H9 (cell line): ENCODE measurements at regions not wholly inside any gene's neighbourhood (a gene's known extent, or its start where the extent isn't known, plus 50 kb on each side); places are given as distances from the start of the nearest gene placed in this dataset.

Experiments used
- DNase-seq: peaks from one replicate; pipeline ENCODE4 v3.0.0-alpha.2; 2017
- H2AFZ ChIP-seq: one replicate; pipeline ENCODE4 v1.6.1; 2013; ENCODE audit warnings: mild to moderate bottlenecking, low read length, control low read depth, moderate library complexity
- H2AK5ac ChIP-seq: 2 replicates; pipeline ENCODE4 v1.6.1; 2013; ENCODE audit warnings: low read length, control low read depth, mixed read lengths; ENCODE audit not compliant: insufficient read length
- H2BK120ac ChIP-seq: one replicate; pipeline ENCODE4 v1.6.1; 2013; ENCODE audit warnings: low read depth, mild to moderate bottlenecking, low read length, control low read depth, inconsistent platforms; ENCODE audit not compliant: poor library complexity, severe bottlenecking
- H2BK12ac ChIP-seq: 2 replicates; pipeline ENCODE4 v1.6.1; 2013; ENCODE audit warnings: low read length, control low read depth, mixed read lengths, low read depth; ENCODE audit not compliant: insufficient read length
- H2BK15ac ChIP-seq: 2 replicates; pipeline ENCODE4 v1.6.1; 2013; ENCODE audit warnings: low read depth, low read length, control low read depth
- H2BK20ac ChIP-seq: one replicate; pipeline ENCODE4 v1.6.1; 2013; ENCODE audit warnings: low read depth, mild to moderate bottlenecking, low read length, control low read depth, inconsistent platforms; ENCODE audit not compliant: poor library complexity, severe bottlenecking
- H2BK5ac ChIP-seq: 2 replicates; pipeline ENCODE4 v1.6.1; 2013; ENCODE audit warnings: low read length, control low read depth, mixed read lengths; ENCODE audit not compliant: insufficient read length
- H3K14ac ChIP-seq: 2 replicates; pipeline ENCODE4 v1.6.1; 2013; ENCODE audit warnings: low read length, control low read depth; ENCODE audit not compliant: insufficient read depth
- H3K18ac ChIP-seq: 2 replicates; pipeline ENCODE4 v1.6.1; 2013; ENCODE audit warnings: low read depth, mild to moderate bottlenecking, mixed read lengths, low read length, control low read depth; ENCODE audit not compliant: insufficient read length
- H3K23ac ChIP-seq: 2 replicates; pipeline ENCODE4 v1.6.1; 2013; ENCODE audit warnings: low read length, control low read depth, mixed read lengths, low read depth; ENCODE audit not compliant: insufficient read length
- H3K23me2 ChIP-seq: 2 replicates; pipeline ENCODE4 v1.6.1; 2013; ENCODE audit warnings: low read depth, mild to moderate bottlenecking, mixed read lengths, low read length, control low read depth; ENCODE audit not compliant: insufficient read length, poor library complexity, severe bottlenecking
- H3K27ac ChIP-seq: 2 replicates; pipeline ENCODE4 v1.5.1; 2013; ENCODE audit warnings: low read length, control low read depth, mixed read lengths, low read depth; ENCODE audit not compliant: insufficient read length
- H3K27me3 ChIP-seq: 2 replicates; pipeline ENCODE4 v1.6.1; 2013; ENCODE audit warnings: low read length, control low read depth, inconsistent platforms; ENCODE audit not compliant: insufficient read depth
- H3K4ac ChIP-seq: 2 replicates; pipeline ENCODE4 v1.6.1; 2013; ENCODE audit warnings: low read depth, mild to moderate bottlenecking, control low read depth, inconsistent platforms, low read length, moderate library complexity
- H3K4me1 ChIP-seq: 2 replicates; pipeline ENCODE4 v1.6.1; 2013; ENCODE audit warnings: low read length, control low read depth, inconsistent platforms; ENCODE audit not compliant: insufficient read depth
- H3K4me2 ChIP-seq: 2 replicates; pipeline ENCODE4 v1.6.1; 2013; ENCODE audit warnings: low read length, control low read depth, mixed read lengths; ENCODE audit not compliant: insufficient read length, insufficient read depth
- H3K56ac ChIP-seq: 2 replicates; pipeline ENCODE4 v1.6.1; 2013; ENCODE audit warnings: low read depth, mild to moderate bottlenecking, mixed read lengths, low read length, control low read depth; ENCODE audit not compliant: insufficient read length
- H3K79me1 ChIP-seq: 2 replicates; pipeline ENCODE4 v1.6.1; 2013; ENCODE audit warnings: low read depth, mild to moderate bottlenecking, moderate library complexity, low read length, control low read depth, inconsistent platforms; ENCODE audit not compliant: insufficient read depth, poor library complexity, severe bottlenecking
- H3K79me2 ChIP-seq: 2 replicates; pipeline ENCODE4 v1.6.1; 2013; ENCODE audit warnings: low read length, control low read depth, inconsistent platforms; ENCODE audit not compliant: insufficient read depth
- H3K9ac ChIP-seq: 2 replicates; pipeline ENCODE4 v1.6.1; 2013; ENCODE audit warnings: low read length, control low read depth, mixed read lengths; ENCODE audit not compliant: insufficient read length; ENCODE audit errors: extremely low read depth
- H3K9me3 ChIP-seq: one replicate; pipeline ENCODE4 v1.6.1; 2013; ENCODE audit warnings: low read depth, low read length, inconsistent platforms; ENCODE audit not compliant: control insufficient read depth
- H3T11ph ChIP-seq: one replicate; pipeline ENCODE4 v1.6.1; 2013; ENCODE audit warnings: mild to moderate bottlenecking, low read length, control low read depth, inconsistent platforms
- H4K20me1 ChIP-seq: one replicate; pipeline ENCODE4 v1.6.1; 2013; ENCODE audit not compliant: control insufficient read depth, insufficient read length, insufficient read depth
- H4K5ac ChIP-seq: 2 replicates; pipeline ENCODE4 v1.6.1; 2013; ENCODE audit warnings: low read depth, mild to moderate bottlenecking, mixed read lengths, low read length, control low read depth; ENCODE audit not compliant: insufficient read length
- H4K8ac ChIP-seq: replicated peaks from 2 replicates; pipeline ENCODE4 v1.6.1; 2013; ENCODE audit warnings: low read length, control low read depth, mixed read lengths, low read depth; ENCODE audit not compliant: insufficient read length
- H4K91ac ChIP-seq: 2 replicates; pipeline ENCODE4 v1.6.1; 2013; ENCODE audit warnings: low read depth, mild to moderate bottlenecking, moderate library complexity, mixed read lengths, low read length, control low read depth; ENCODE audit not compliant: insufficient read length
- H3K27ac Mint-ChIP-seq, 3 experiments: 2 replicates in 2 of 3; 3 replicates in 1 of 3; pipeline ENCODE4 v1.8.0; 2020 to 2021; ENCODE audit warnings: mixed read lengths in 3 of 3, mild to moderate bottlenecking in 1 of 3, moderate library complexity in 1 of 3
- H3K27me3 Mint-ChIP-seq: 2 replicates; pipeline ENCODE4 v1.8.0; 2021; ENCODE audit warnings: low read depth, mild to moderate bottlenecking, moderate library complexity, mixed read lengths
- H3K36me3 Mint-ChIP-seq, 3 experiments: 2 replicates in 2 of 3; 3 replicates in 1 of 3; pipeline ENCODE4 v1.8.0; 2020 to 2021; ENCODE audit warnings: low read depth in 3 of 3, mixed read lengths in 3 of 3; ENCODE audit not compliant: insufficient read depth in 1 of 3
- H3K4me1 Mint-ChIP-seq, 2 experiments: 2 replicates each; pipeline ENCODE4 v1.8.0; 2020; ENCODE audit warnings: mixed read lengths in 2 of 2
- H3K4me3 Mint-ChIP-seq, 2 experiments: 2 replicates in 1 of 2; 3 replicates in 1 of 2; pipeline ENCODE4 v1.8.0; 2020 to 2021; ENCODE audit warnings: mild to moderate bottlenecking in 2 of 2, mixed read lengths in 2 of 2, moderate library complexity in 1 of 2
- H3K9me3 Mint-ChIP-seq, 2 experiments: 2 replicates in 1 of 2; 3 replicates in 1 of 2; pipeline ENCODE4 v1.8.0; 2020; ENCODE audit warnings: mild to moderate bottlenecking in 2 of 2, mixed read lengths in 2 of 2, moderate library complexity in 1 of 2
- WGBS: extraction: QIAGEN DNeasy Blood & Tissue Kit; methylation state at CpG from one replicate; pipeline ENCODE4 v1.1.7; 2013; ENCODE audit warnings: missing lambda C conversion rate, low lambda C conversion rate, mixed read lengths; ENCODE audit not compliant: insufficient read length; ENCODE audit errors: extremely low coverage; 5-methylcytosine and 5-hydroxymethylcytosine counted together
- TF ChIP-seq, protein P1 (sequence below): fragments of 200-600 bp; sonication (generic); conservative IDR thresholded peaks from 3 replicates; pipeline ENCODE4 v1.8.0; 2021; ENCODE audit warnings: antibody characterized with exemption, mild to moderate bottlenecking

GRCh38 chr2:15050483-15050882 lies 418.0 kb downstream of the LRATD1 start:
- no peak overlapping the region for H3K23ac ChIP-seq
- H3K4me1 Mint-ChIP-seq: peaks cover 34 to 37% of the 10 kb centered on the region in 2 experiments
- no peak overlapping the region for H3K4me3 Mint-ChIP-seq
- no peak overlapping the region for H2BK5ac ChIP-seq
- H3K27ac Mint-ChIP-seq: no peak overlapping the region
- no peak overlapping the region for H2AFZ ChIP-seq
- no CpG with 5 or more reads among the region's 4 CpGs for WGBS
- H2BK20ac ChIP-seq: no peak overlapping the region
- no peak overlapping the region for H4K8ac ChIP-seq
- H3K4ac ChIP-seq: no peak overlapping the region
- H4K5ac ChIP-seq: no peak overlapping the region
- no peaks in the 10 kb centered on the region for H4K20me1 ChIP-seq
- H3K4me1 ChIP-seq: peaks cover 5% of the 10 kb centered on the region; the same call in 1 of the 2 replicates
- no peaks in the 10 kb centered on the region for H3K9me3 Mint-ChIP-seq
- H3K4me2 ChIP-seq: no peak overlapping the region
- TF ChIP-seq, protein P1, sequence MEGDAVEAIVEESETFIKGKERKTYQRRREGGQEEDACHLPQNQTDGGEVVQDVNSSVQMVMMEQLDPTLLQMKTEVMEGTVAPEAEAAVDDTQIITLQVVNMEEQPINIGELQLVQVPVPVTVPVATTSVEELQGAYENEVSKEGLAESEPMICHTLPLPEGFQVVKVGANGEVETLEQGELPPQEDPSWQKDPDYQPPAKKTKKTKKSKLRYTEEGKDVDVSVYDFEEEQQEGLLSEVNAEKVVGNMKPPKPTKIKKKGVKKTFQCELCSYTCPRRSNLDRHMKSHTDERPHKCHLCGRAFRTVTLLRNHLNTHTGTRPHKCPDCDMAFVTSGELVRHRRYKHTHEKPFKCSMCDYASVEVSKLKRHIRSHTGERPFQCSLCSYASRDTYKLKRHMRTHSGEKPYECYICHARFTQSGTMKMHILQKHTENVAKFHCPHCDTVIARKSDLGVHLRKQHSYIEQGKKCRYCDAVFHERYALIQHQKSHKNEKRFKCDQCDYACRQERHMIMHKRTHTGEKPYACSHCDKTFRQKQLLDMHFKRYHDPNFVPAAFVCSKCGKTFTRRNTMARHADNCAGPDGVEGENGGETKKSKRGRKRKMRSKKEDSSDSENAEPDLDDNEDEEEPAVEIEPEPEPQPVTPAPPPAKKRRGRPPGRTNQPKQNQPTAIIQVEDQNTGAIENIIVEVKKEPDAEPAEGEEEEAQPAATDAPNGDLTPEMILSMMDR: no peak
- no peak overlapping the region for H3T11ph ChIP-seq
- no peaks in the 10 kb centered on the region; a peak in 1 of 7 replicates for H3K36me3 Mint-ChIP-seq
- H3K18ac ChIP-seq: no peak overlapping the region
- no peaks in the 10 kb centered on the region for H3K23me2 ChIP-seq
- no peaks in the 10 kb centered on the region for H3K9me3 ChIP-seq
- H2BK120ac ChIP-seq: no peak overlapping the region
- no peaks in the 10 kb centered on the region for H3K27me3 Mint-ChIP-seq
- H3K27me3 ChIP-seq: no peaks in the 10 kb centered on the region
- H3K9ac ChIP-seq: no peak overlapping the region
- no peak overlapping the region for H3K27ac ChIP-seq
- no peak overlapping the region for H4K91ac ChIP-seq
- H3K56ac ChIP-seq: no peak overlapping the region
- H3K79me2 ChIP-seq: no peaks in the 10 kb centered on the region
- H2BK12ac ChIP-seq: no peak overlapping the region
- DNase-seq: no peak
- H2AK5ac ChIP-seq: no peak overlapping the region
- H3K79me1 ChIP-seq: no peaks in the 10 kb centered on the region
- H3K14ac ChIP-seq: no peak overlapping the region
- no peak overlapping the region for H2BK15ac ChIP-seq
